T-helper 1 cell treated with Interleukin-12 subunit alpha and Interleukin-12 subunit beta and Interleukin-4 antibody, amounts not matched to agents 30 μg/mL and 1 μg/mL, for 36 hours (primary cell): ENCODE measurements at regions not wholly inside any gene's neighbourhood (a gene's known extent, or its start where the extent isn't known, plus 50 kb on each side); places are given as distances from the start of the nearest gene placed in this dataset.

Source experiments
- H3K27ac Mint-ChIP-seq: one replicate; pipeline ENCODE4 v1.8.0; 2021; ENCODE audit warnings: mild to moderate bottlenecking, mixed read lengths
- H3K27me3 Mint-ChIP-seq: one replicate; pipeline ENCODE4 v1.8.0; 2021; ENCODE audit warnings: low read depth, mixed read lengths
- H3K36me3 Mint-ChIP-seq: one replicate; pipeline ENCODE4 v1.8.0; 2021; ENCODE audit warnings: low read depth, mixed read lengths
- H3K4me1 Mint-ChIP-seq: one replicate; pipeline ENCODE4 v1.8.0; 2021; ENCODE audit warnings: low read depth, mixed read lengths
- H3K4me3 Mint-ChIP-seq: one replicate; pipeline ENCODE4 v1.8.0; 2021; ENCODE audit warnings: mild to moderate bottlenecking, moderate library complexity, mixed read lengths
- H3K9me3 Mint-ChIP-seq: one replicate; pipeline ENCODE4 v1.8.0; 2021; ENCODE audit warnings: mixed read lengths

DNA sequence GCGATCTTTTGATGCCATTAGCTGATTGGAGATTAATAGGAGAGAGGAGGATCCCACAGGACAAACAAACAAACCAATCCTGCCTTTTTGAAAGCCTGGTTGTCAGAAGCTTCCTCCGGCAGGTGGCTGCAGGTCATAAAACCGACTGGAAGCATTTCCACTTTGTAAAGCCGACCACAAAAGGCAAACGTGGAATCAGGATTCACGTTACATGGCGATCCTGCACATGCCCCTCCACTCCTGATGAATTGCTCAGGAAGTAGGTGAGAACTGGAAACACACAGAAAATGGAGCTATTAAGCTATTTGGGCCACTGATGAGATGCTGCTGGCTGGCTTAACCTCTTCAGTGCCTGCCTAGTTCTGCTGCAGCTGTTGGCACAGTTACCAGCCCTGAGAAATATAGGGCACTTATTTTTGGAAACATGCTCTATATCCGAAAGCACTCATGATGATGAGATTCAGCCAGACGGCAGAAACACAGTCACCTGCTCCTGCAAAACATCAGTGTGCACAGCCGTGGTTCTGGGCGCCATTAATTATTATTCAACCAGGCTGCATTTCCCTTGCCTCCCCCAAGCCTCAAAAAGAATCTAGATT, 110.3 kb upstream of the ST6GAL2 start:
- no peaks in the 10 kb centered on the region for H3K4me1 Mint-ChIP-seq
- H3K36me3 Mint-ChIP-seq, result no peaks in the 10 kb centered on the region
- H3K4me3 Mint-ChIP-seq, result no peak overlapping the region
- no peak overlapping the region for H3K27ac Mint-ChIP-seq
- no peaks in the 10 kb centered on the region for H3K27me3 Mint-ChIP-seq
- H3K9me3 Mint-ChIP-seq, result no peaks in the 10 kb centered on the region

DNA sequence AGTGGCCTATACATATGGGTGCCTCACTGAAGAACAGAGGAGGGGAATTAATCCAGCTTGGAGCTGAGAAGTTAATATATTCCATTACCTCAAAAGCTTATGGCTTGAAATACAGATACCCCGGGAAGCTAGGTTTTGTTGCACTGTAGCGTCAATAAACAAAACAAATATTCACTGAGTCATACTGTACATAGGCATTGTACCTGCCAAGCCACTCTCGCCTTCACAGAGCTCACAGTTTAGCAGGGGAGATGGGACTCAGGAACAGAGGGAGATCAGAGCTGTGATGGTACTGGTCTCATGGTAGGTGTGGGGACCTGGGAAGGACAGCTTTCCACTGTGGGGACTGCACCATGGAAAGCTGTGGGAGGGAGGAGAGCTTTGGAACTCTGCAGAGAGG, 111.2 kb upstream of the ST6GAL2 start:
- H3K9me3 Mint-ChIP-seq, result no peaks in the 10 kb centered on the region
- H3K27me3 Mint-ChIP-seq, result no peaks in the 10 kb centered on the region

DNA sequence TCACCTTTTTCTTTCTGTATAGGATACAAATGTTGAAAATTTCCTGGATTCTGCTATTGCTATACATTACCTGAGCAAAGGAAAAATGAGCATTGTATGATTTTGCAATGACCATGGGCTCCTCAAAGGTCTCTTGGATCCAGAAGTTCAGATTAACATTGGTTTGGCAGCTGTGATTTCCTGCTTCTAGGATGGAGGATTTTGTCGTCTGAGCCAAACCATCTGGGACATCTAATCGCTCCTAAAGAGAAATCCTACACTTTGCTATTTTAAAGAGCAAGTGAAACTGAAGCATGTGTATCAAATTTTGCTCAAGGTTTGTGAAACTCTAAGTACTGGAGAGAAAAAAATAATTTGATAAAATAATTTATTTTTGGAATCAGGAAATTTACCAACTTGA, 115.1 kb upstream of the ST6GAL2 start:
- H3K36me3 Mint-ChIP-seq, result no peaks in the 10 kb centered on the region
- no peaks in the 10 kb centered on the region for H3K27me3 Mint-ChIP-seq
- H3K9me3 Mint-ChIP-seq, result no peaks in the 10 kb centered on the region
- no peak overlapping the region for H3K27ac Mint-ChIP-seq
- no peak overlapping the region for H3K4me3 Mint-ChIP-seq
- no peaks in the 10 kb centered on the region for H3K4me1 Mint-ChIP-seq

More for the DNA sequence above, 111.2 kb upstream of the ST6GAL2 start:
- H3K27ac Mint-ChIP-seq, result no peak overlapping the region
- no peaks in the 10 kb centered on the region for H3K36me3 Mint-ChIP-seq
- H3K4me3 Mint-ChIP-seq, result no peak overlapping the region
- H3K4me1 Mint-ChIP-seq, result no peaks in the 10 kb centered on the region

DNA sequence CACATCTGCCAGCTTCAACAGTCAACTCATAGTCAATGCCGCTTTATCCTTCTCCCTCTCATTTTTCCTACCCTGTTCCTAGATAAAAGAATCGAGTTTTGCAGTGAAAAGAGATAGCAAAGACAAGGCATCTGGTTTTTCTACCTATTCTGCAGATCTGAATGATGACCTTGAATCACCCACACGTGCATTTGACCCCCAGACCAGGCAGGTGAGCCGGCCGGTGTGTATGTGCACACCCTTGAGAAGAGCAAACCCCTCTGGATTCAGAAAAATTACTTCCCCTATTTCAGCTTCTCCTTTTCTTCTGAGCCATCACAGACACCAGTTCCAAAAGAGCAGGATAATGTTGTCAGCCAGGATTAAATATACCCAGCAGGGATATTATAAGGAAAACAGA, 115.6 kb upstream of the ST6GAL2 start:
- H3K9me3 Mint-ChIP-seq, result no peaks in the 10 kb centered on the region
- H3K27me3 Mint-ChIP-seq, result no peaks in the 10 kb centered on the region
- no peak overlapping the region for H3K4me3 Mint-ChIP-seq
- no peaks in the 10 kb centered on the region for H3K4me1 Mint-ChIP-seq
- H3K36me3 Mint-ChIP-seq, result no peaks in the 10 kb centered on the region
- H3K27ac Mint-ChIP-seq, result no peak overlapping the region

DNA sequence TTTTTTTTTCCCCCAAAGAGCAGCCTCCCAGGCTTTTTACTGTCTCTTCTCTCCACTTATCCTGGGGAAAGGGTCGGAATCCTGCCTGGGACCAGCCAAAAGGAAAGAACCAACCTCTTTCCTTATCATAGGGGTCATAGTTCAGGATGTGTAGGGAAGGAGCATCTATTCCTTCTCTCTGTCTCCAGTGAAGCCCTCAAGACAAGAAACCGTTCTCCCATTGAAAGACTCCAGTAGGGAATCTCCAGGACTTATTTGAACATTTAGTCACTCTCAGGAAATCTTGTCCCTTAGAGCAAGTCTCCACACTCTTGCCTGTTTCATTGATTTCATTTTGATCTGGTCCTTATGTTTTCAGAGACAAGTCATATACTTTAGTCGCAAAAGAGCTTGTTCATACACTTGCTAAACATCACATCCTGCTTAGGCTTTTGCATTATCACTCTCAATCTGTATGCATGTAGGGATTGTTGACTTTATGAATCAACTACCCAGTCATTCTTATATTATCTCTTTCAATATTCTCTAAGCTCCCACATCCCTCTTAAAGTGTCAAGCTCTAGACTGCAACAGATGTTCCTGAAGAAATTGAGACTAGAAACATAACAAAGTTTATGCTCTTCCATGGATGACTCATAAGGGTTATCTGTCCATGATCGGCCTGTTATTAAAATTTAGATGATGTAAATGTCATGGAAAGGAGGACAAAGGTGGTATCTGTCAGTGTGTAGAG, 116.2 kb upstream of the ST6GAL2 start:
- Mint-ChIP-seq H3K36me3 (no peaks in the 10 kb centered on the region), H3K4me1 (no peaks in the 10 kb centered on the region), H3K27me3 (no peaks in the 10 kb centered on the region), H3K4me3 (no peak overlapping the region), H3K27ac (no peak overlapping the region), H3K9me3 (no peaks in the 10 kb centered on the region)

DNA sequence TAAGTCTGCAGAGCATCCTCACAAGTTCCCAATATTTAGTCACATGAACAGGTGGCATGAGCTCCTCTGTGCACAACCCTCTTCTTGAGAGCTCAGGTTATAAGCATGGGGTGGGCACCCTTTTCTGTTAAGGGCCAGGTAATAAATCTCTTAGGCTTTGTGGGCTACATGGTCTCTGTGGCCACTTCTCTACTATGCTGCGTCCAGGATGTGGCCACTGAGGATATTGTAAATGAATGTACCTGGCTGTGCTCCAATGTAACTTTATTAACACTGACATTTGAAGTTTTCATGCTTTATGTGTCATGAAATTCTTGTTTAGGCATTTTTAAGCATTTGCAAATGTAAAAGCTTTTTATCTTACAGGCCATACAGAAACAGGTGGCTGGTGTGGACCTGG, 116.8 kb upstream of the ST6GAL2 start:
- Mint-ChIP-seq H3K27me3 (no peaks in the 10 kb centered on the region), H3K4me3 (no peak overlapping the region), H3K9me3 (no peaks in the 10 kb centered on the region), H3K36me3 (no peaks in the 10 kb centered on the region), H3K27ac (no peak overlapping the region), H3K4me1 (no peaks in the 10 kb centered on the region)

DNA sequence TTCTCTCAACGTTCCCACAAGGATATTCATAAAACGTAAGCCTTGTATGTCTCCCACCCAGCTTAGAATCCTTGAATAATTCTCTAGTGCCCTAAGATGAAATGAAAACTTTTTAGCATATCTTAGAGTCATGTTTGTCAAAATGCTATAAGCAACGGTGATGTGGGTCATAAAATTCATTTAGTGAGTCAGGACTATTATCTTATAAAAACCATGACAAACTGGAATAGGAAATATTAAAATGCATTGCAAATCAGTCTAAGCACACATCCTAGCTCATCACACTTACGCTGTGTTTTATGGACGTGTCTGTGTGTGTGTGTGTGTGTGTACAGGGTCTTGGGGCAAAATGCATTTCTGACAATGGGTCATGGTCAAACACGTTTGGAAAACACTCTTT, 119.9 kb upstream of the ST6GAL2 start:
- H3K4me1 Mint-ChIP-seq, result no peaks in the 10 kb centered on the region
- H3K9me3 Mint-ChIP-seq, result no peaks in the 10 kb centered on the region
- no peaks in the 10 kb centered on the region for H3K36me3 Mint-ChIP-seq
- H3K27ac Mint-ChIP-seq, result no peak overlapping the region
- no peak overlapping the region for H3K4me3 Mint-ChIP-seq
- no peaks in the 10 kb centered on the region for H3K27me3 Mint-ChIP-seq

DNA sequence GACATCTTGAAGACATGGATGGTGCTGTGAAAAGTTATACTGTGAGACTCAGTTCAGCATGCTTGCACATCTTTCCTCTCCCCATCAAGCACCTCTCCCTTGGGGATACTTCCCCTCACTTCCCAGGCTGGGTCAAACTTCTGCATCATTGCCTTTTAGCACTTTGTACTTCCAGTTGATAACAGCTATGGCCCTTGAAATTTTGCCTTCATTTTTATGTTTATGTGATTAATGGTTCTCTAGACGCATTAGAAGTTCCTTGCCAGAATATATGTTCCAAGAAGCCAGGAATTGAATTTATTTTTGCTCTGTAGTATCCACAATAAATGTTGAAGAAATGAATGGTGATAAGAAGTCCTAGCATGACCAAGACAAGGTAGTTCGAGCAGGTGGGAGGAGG, 120.9 kb upstream of the ST6GAL2 start:
- H3K4me3 Mint-ChIP-seq, result no peak overlapping the region
- H3K27me3 Mint-ChIP-seq, result no peaks in the 10 kb centered on the region
- H3K36me3 Mint-ChIP-seq, result no peaks in the 10 kb centered on the region
- H3K9me3 Mint-ChIP-seq, result no peaks in the 10 kb centered on the region
- no peaks in the 10 kb centered on the region for H3K4me1 Mint-ChIP-seq
- no peak overlapping the region for H3K27ac Mint-ChIP-seq

DNA sequence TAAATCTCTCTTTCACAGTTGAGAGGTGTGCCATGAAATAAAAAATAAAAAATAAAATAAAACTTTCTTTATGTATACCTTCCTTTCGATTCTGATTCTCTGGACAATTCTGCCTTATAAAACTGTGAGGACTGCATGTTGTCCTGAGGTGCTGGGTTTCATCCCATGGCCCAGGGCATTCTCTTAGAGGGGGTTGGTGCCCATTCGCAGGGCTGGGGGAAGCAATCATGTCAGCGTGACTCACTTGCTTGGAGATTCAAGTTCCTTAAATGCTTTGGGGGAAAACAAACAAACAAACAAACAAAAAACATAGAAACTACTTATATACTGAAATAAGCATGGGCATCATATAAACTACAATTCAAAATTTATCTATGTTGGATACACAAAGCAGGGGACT, 122.0 kb upstream of the ST6GAL2 start:
- no peaks in the 10 kb centered on the region for H3K4me1 Mint-ChIP-seq
- no peaks in the 10 kb centered on the region for H3K36me3 Mint-ChIP-seq

DNA sequence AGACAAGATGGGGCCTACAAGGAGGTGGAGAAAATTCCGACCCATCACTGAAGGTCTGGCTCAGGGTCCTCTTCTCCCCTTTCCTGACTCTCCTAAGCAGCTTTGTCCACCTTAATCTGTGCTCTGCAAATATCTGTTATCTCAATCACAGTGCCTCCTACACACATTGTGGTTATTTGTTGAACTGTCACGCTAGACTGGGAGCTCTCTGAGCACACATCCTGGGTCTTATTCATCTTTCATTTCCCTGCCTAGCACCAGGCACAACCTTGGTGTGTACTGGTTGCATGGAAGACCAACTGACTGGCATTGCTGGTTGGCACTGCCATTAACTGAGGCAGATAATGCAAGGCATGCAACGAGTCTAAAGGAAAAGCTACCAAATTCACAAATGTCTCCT, 122.9 kb upstream of the ST6GAL2 start:
- H3K27me3 Mint-ChIP-seq, result no peaks in the 10 kb centered on the region
- no peak overlapping the region for H3K27ac Mint-ChIP-seq
- H3K4me1 Mint-ChIP-seq, result no peaks in the 10 kb centered on the region
- no peak overlapping the region for H3K4me3 Mint-ChIP-seq
- H3K36me3 Mint-ChIP-seq, result no peaks in the 10 kb centered on the region
- no peaks in the 10 kb centered on the region for H3K9me3 Mint-ChIP-seq

More for the DNA sequence above, 122.0 kb upstream of the ST6GAL2 start:
- no peaks in the 10 kb centered on the region for H3K9me3 Mint-ChIP-seq
- no peak overlapping the region for H3K27ac Mint-ChIP-seq
- H3K4me3 Mint-ChIP-seq, result no peak overlapping the region
- no peaks in the 10 kb centered on the region for H3K27me3 Mint-ChIP-seq

DNA sequence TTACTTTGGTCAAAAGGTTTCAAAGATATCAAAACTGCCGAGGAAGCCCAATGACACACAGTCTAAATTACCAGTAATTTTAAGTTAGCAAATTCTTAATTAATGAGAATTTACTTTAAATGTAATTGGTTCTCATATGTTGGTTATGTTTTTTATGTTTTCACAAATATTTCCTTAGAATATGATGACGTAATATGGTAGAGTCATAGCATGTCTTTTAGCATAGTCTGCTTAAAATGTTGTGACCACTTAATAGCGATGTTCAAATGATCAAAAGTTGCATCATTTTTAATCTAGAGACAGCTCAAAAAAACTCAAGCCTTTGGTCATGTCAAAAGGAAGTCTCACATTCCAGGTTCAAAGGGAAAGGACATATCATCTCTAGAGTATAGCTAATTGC, 123.3 kb upstream of the ST6GAL2 start:
- no peaks in the 10 kb centered on the region for H3K4me1 Mint-ChIP-seq
- H3K27me3 Mint-ChIP-seq, result no peaks in the 10 kb centered on the region
- no peaks in the 10 kb centered on the region for H3K9me3 Mint-ChIP-seq
- no peaks in the 10 kb centered on the region for H3K36me3 Mint-ChIP-seq
- H3K27ac Mint-ChIP-seq, result no peak overlapping the region
- no peak overlapping the region for H3K4me3 Mint-ChIP-seq

DNA sequence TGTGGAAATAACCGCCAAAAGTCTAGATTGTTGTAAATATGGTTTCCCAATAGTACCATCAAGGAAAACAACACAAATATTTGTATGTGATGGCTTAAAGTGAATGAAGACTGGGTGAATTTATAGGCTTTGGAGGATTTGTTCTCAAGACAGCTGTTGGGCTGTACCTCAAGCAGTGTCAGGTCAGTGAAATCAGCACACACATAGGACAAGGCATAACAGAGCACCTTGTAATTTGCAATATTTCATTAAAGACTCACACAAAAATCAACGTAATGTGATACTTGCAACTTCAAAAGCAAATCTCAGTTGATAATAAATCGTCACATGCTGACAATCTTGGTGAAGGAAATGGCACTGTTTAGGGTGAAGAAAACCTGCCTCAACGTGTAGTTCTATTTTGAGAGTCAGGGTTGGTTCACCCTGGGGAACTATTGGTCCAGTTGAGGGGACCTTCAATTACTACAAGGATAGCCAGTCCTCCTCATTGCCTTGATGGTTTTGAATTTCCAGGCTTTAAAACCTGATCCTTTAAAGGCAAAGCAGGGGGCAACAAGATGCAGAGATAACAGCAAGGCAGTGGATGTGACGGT, 126.8 kb upstream of the ST6GAL2 start:
- Mint-ChIP-seq H3K4me1 (no peaks in the 10 kb centered on the region), H3K27ac (no peak overlapping the region), H3K27me3 (no peaks in the 10 kb centered on the region), H3K36me3 (no peaks in the 10 kb centered on the region), H3K4me3 (no peak overlapping the region), H3K9me3 (no peaks in the 10 kb centered on the region)

DNA sequence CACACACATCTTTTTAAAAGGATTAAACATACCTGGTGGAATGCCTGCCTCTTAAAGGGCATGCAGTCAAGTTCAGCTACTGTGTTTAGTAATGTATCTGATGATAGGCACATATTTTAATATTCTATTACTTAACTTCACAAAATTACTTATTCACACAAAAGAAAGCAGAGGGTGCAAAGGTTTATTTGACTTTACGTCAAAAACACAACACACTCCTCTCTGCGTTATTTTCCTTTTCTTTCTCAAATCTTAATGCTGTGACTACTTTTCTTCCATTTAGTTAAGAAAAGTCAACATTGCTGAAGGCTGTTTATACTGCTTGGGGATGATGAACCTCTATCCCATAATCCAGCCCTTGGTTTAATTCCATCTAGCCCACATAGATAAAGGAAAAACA, 127.9 kb upstream of the ST6GAL2 start:
- Mint-ChIP-seq H3K4me1 (no peaks in the 10 kb centered on the region), H3K36me3 (no peaks in the 10 kb centered on the region), H3K27me3 (no peaks in the 10 kb centered on the region), H3K4me3 (no peak overlapping the region), H3K9me3 (no peaks in the 10 kb centered on the region), H3K27ac (no peak overlapping the region)

DNA sequence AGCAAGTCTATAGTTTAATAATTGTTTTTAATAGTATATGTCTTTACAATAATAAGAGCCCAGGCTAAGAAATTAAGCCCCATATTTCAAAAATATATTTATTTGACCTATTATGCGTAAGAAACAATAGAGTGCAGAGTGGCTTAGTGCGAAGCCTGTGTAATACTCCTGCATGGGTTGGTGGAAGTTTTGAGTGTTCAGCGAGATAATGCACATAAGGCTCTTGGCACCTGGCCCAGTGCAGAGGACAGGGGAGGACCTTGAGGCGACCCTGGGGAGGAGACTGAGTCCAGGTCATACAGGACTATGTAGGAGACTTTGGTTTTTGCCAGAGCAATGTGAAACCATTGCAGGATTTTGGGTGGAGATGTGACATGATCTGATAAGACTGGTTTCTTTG, 132.4 kb upstream of the ST6GAL2 start:
- H3K36me3 Mint-ChIP-seq, result no peaks in the 10 kb centered on the region
- H3K4me3 Mint-ChIP-seq, result no peak overlapping the region

DNA sequence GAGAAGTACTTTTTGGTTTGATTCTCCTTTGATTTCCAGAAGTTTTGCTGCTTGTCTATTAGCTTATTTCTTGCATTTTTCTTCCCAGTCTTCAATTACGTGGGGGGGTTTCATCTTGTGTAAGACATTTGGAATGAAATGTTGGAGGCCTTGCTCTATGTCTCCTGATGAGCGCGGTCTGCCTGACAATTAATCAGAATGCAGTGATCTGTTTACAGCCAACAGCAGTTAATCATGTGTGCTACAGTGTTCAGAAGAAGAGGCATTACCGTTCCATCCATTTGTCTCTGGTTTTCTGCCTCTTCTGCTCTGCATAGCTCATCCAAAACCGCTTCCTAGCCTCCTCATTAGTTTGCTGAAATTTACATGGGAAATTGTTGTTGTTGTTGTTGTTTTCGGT, 134.4 kb upstream of the ST6GAL2 start:
- Mint-ChIP-seq H3K27me3 (no peaks in the 10 kb centered on the region), H3K9me3 (peaks cover 4% of the 10 kb centered on the region), H3K27ac (no peak overlapping the region), H3K36me3 (no peaks in the 10 kb centered on the region), H3K4me1 (no peaks in the 10 kb centered on the region), H3K4me3 (no peak overlapping the region)

More for the DNA sequence above, 132.4 kb upstream of the ST6GAL2 start:
- Mint-ChIP-seq H3K9me3 (no peaks in the 10 kb centered on the region), H3K27me3 (no peaks in the 10 kb centered on the region), H3K4me1 (no peaks in the 10 kb centered on the region), H3K27ac (no peak overlapping the region)
